Ovary (tissue), 7 donors: ENCODE measurements at regions not wholly inside any gene's neighbourhood (a gene's known extent, or its start where the extent isn't known, plus 50 kb on each side); places are given as distances from the start of the nearest gene placed in this dataset.

Source experiments
- DNase-seq, 5 donors: peaks; one replicate each; pipeline ENCODE4 v3.0.0-alpha.2; 2019 to 2020
- H3K27ac ChIP-seq, 2 donors: fragments of 200-600 bp; one replicate each; pipeline versions ENCODE4 v1.5.1 to v1.8.0; 2019 to 2022
- H3K27me3 ChIP-seq: fragments of 200-600 bp; one replicate; pipeline ENCODE4 v1.8.0; 2022
- H3K36me3 ChIP-seq: fragments of 200-600 bp; sonication (generic); one replicate; pipeline ENCODE4 v1.5.1; 2019
- H3K4me1 ChIP-seq: one replicate; pipeline ENCODE4 v1.8.1; 2013; ENCODE audit warnings: mild to moderate bottlenecking, moderate library complexity; ENCODE audit not compliant: insufficient read depth
- H3K4me3 ChIP-seq: fragments of 200-600 bp; sonication (generic); one replicate; pipeline ENCODE4 v1.5.1; 2017
- H3K9me3 ChIP-seq, 2 donors: fragments of 200-600 bp in 1 of 2; sonication (generic) in 1 of 2; one replicate each; pipeline versions ENCODE4 v1.5.1 to v1.8.1; 2013 to 2019; ENCODE audit warnings: mild to moderate bottlenecking in 1 of 2, moderate library complexity in 1 of 2
- EP300 ChIP-seq: sonication (generic); formaldehyde crosslinking; IDR thresholded peaks from one replicate; pipeline ENCODE4 v1.6.1; 2017; ENCODE audit warnings: antibody characterized with exemption
- POLR2A ChIP-seq: fragments of 450-650 bp; IDR thresholded peaks from one replicate; pipeline ENCODE4 v1.6.1; 2017; ENCODE audit warnings: antibody characterized with exemption, mild to moderate bottlenecking, moderate library complexity
- WGBS, 3 donors: extraction: QIAGEN DNeasy Blood & Tissue Kit in 1 of 3; methylation state at CpG; one replicate each; pipeline versions ENCODE4 v1.1.5 to v1.1.7; 2013 to 2017; 5-methylcytosine and 5-hydroxymethylcytosine counted together
- intact Hi-C, 4 donors: fragments of 100-400 bp; cut with DNase I; formaldehyde crosslinking; loops; one replicate each; pipeline versions ENCODE4 v1.11.0 to v1.15.1; 2022 to 2023
- TF ChIP-seq, protein P1 (sequence below), 3 donors: fragments of 450-650 bp in 2 of 3; fragments of 200-600 bp in 1 of 3; IDR thresholded peaks; one replicate each; pipeline versions ENCODE4 v1.5.1 to v1.8.0; 2016 to 2022; ENCODE audit warnings: antibody characterized with exemption in 3 of 3, mild to moderate bottlenecking in 1 of 3
- donor health status: DM: no; HTN: no; CAD: no; lungs with moderate emphysema.
- donor health status: DM: no; HTN: no; CAD: no.
- donor health status: Bipolar disorder and iron deficiency.
- donor health status: DM: no; HTN: no; CAD: no.
- donor health status: DM: yes; HTN: yes; CAD: no.

DNA sequence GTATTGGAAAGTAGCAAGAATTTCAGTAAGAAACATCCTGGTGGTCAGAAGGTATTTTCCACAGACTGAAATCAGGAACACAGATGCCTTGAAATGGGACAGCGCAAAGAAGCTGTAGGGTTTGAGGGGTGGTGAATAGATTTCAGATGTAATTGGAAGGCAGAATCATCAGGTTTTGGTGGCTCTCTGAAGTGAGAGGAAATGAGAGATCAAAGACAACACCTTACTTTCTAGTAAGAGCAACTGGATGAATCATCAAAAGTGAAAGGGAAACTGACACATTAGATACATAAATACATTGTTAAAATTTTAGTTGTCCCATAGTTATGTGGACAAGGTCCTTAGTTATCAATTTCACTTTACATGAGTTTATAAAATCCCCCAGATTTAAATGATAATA is 188.2 kb upstream of the SLC27A6 start:
- no peak for DNase-seq
- 96 to 98% (median 98%) methylated on average over 1 of the region's 1 CpG for WGBS, 3 donors
- no peaks in the 10 kb centered on the region for H3K9me3 ChIP-seq
- H3K27me3 ChIP-seq: no peaks in the 10 kb centered on the region
- no peak overlapping the region for H3K4me3 ChIP-seq
- H3K27ac ChIP-seq: no peak overlapping the region
- H3K4me1 ChIP-seq: no peaks in the 10 kb centered on the region
- TF ChIP-seq EP300 (no peak), POLR2A (no peak)
- TF ChIP-seq, protein P1, sequence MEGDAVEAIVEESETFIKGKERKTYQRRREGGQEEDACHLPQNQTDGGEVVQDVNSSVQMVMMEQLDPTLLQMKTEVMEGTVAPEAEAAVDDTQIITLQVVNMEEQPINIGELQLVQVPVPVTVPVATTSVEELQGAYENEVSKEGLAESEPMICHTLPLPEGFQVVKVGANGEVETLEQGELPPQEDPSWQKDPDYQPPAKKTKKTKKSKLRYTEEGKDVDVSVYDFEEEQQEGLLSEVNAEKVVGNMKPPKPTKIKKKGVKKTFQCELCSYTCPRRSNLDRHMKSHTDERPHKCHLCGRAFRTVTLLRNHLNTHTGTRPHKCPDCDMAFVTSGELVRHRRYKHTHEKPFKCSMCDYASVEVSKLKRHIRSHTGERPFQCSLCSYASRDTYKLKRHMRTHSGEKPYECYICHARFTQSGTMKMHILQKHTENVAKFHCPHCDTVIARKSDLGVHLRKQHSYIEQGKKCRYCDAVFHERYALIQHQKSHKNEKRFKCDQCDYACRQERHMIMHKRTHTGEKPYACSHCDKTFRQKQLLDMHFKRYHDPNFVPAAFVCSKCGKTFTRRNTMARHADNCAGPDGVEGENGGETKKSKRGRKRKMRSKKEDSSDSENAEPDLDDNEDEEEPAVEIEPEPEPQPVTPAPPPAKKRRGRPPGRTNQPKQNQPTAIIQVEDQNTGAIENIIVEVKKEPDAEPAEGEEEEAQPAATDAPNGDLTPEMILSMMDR (IDR thresholded peaks at IDR 0.05): no peak
- intact Hi-C loops: no loop called here
- H3K36me3 ChIP-seq: no peaks in the 10 kb centered on the region

DNA sequence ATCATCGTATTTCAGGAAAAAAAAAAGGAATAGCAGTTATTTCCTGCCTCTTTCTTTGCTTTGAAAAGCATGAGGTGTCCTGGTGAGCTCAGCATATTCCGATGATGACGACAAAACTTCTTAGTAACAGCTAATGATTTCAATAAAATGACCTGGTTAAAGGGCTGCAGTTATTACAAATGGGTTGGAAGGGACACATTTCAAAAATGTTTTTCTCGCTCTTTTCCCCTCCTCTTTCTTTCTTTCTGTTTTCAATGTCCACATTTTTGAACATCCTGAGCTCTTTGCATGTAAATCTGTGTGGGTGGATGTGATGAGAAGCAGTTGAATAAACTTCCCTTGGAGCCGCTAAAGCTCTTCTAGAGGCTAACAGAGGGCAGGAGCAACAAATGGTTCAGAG is 186.8 kb upstream of the SLC27A6 start:
- H3K4me1 ChIP-seq: no peaks in the 10 kb centered on the region
- DNase-seq: no peak
- no peaks in the 10 kb centered on the region for H3K27me3 ChIP-seq
- WGBS, 3 donors: 39 to 46% (median 45%) methylated on average over 5 of the region's 5 CpGs
- no peaks in the 10 kb centered on the region for H3K36me3 ChIP-seq
- H3K27ac ChIP-seq: no peak overlapping the region
- TF ChIP-seq POLR2A (no peak), EP300 (no peak)
- TF ChIP-seq, protein P1 (IDR thresholded peaks at IDR 0.05): no peak
- intact Hi-C loops: no loop called here
- H3K9me3 ChIP-seq: no peaks in the 10 kb centered on the region
- no peak overlapping the region for H3K4me3 ChIP-seq

DNA sequence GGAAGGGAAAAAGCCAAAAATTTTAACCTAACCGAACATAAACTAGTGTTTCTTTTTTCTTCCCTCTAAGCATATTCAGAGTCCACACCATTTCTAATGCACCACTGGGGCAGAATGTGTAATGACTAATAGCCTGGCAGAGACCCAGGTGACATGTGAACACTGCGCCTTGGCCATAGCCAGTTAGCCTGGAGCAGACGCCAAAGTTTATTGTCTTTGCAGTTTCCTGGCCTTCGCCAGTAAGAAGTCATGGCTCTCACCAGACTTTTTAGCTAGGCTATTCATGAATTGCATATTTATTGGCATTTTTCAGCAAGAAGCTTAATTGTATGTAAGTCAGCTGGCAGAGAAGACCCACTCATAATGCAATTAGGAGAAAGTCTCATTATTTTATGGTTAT is 182.8 kb upstream of the SLC27A6 start:
- Histone ChIP-seq H3K4me1 (no peaks in the 10 kb centered on the region), H3K27me3 (no peaks in the 10 kb centered on the region), H3K36me3 (no peaks in the 10 kb centered on the region), H3K9me3 (no peaks in the 10 kb centered on the region), H3K4me3 (no peak overlapping the region), H3K27ac (no peak overlapping the region)
- intact Hi-C loops: no loop called here
- DNase-seq: peak in 1 of 5 donors; percentile 24
- TF ChIP-seq EP300: no peak
- TF ChIP-seq POLR2A: no peak
- TF ChIP-seq, protein P1 (IDR thresholded peaks at IDR 0.05): no peak
- WGBS, 3 donors: 63 to 80% (median 77%) methylated on average over 4 of the region's 4 CpGs

DNA sequence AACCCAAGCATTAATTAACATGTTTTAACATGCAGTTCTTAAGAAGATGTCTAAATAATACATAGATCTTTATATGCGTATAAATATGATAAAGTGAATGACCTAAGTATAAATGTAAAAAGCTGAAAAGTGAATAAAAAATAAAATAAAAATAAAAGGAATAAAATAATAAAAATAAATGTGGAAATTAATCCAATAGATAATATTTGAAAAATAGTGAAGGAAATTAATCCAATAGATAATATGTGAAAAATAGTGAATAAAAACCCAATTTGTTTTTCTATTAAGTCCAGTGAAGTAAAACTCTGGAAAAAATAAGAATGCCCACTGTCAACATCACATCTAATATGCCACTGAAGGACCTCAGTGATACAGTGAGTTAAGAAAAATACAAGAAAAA is 180.6 kb upstream of the SLC27A6 start:
- no peaks in the 10 kb centered on the region for H3K27me3 ChIP-seq
- intact Hi-C loops: no loop called here
- H3K9me3 ChIP-seq: no peaks in the 10 kb centered on the region
- no peak overlapping the region for H3K4me3 ChIP-seq
- H3K27ac ChIP-seq: no peak overlapping the region
- no peak for TF ChIP-seq EP300
- TF ChIP-seq POLR2A: no peak
- TF ChIP-seq, protein P1 (IDR thresholded peaks at IDR 0.05): no peak
- DNase-seq: no peak
- no peaks in the 10 kb centered on the region for H3K36me3 ChIP-seq
- WGBS, 3 donors: 96 to 100% (median 98%) methylated on average over 1 of the region's 1 CpG
- H3K4me1 ChIP-seq: no peaks in the 10 kb centered on the region

DNA sequence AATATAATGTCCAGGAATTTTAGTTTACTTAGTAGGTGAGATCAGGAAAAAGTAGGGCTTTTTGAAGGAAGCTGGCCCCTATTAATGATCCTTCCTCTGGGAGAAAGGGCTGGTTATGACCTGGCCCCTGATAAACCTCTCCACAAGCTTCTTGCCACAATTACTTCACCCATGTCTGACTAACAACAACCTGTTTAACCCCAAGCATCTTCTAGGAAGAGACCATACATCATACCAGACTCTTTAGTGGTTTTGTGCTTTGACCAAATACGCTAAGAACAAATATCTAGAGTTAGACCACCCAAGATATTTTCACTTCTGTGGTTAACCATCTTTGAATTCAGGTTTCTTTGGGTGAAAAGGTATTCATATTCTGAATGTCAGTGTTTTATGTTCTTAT is 174.0 kb upstream of the SLC27A6 start:
- no peak overlapping the region for H3K4me3 ChIP-seq
- H3K9me3 ChIP-seq: no peaks in the 10 kb centered on the region
- intact Hi-C loops: no loop called here
- H3K36me3 ChIP-seq: no peaks in the 10 kb centered on the region
- no peak overlapping the region for H3K27ac ChIP-seq
- DNase-seq: no peak
- no peaks in the 10 kb centered on the region for H3K27me3 ChIP-seq
- no peaks in the 10 kb centered on the region for H3K4me1 ChIP-seq
- TF ChIP-seq EP300: no peak
- TF ChIP-seq POLR2A: no peak
- TF ChIP-seq, protein P1 (IDR thresholded peaks at IDR 0.05): no peak
- WGBS, 3 donors: 88 to 97% (median 92%) methylated on average over 1 of the region's 1 CpG
